GM12865 (cell line): ENCODE measurements at regions not wholly inside any gene's neighbourhood (a gene's known extent, or its start where the extent isn't known, plus 50 kb on each side); places are given as distances from the start of the nearest gene placed in this dataset.

Source experiments
- DNase-seq: peaks from one replicate; pipeline ENCODE4 v3.0.0; 2010; ENCODE audit warnings: low read depth
- H3K4me3 ChIP-seq: 2 replicates; pipeline ENCODE4 v1.5.1; 2011; ENCODE audit warnings: mild to moderate bottlenecking, low read depth, low read length, control low read depth
- CTCF ChIP-seq: IDR thresholded peaks from 2 replicates; pipeline ENCODE4 v1.5.1; 2011; ENCODE audit warnings: low read length, control low read depth, low read depth, inconsistent platforms; ENCODE audit not compliant: insufficient read depth; ENCODE audit errors: missing control alignments

DNA sequence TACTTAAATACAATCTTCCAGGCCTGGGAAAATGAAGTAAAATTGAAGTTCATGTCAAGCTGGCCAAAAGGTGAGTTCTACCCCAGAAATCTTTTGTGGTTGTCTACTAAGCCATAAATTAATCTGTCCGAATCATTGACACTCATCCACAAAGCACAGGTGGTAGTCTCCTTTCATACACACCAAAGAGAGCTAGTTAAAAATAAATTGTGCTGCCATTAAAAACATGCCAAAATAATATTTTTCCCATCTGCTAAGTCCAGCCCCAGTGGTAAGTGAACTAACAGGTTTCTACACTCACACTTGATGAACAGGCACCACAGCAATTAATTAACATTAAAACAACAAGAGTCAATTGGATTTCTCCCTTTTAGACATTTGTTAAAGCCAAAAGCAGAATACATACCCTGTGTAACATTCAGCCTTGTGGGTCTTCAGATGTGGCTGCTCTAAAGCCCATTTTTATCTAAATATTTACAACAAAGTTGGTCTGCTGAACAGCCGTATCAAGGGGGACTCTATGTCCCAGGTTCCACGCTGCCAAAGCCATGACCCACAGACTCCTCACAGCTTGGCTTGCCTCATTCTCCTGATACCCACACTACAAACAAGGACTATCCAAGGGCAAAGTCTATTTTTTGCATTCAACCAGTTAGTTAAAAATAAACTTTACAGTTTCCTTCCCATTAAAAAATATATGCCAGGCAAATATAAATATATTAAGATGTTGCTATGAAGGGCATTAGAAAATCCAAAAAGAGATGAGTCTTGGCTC lies 490.4 kb downstream of the BMP2 start:
- TF ChIP-seq CTCF: no peak
- H3K4me3 ChIP-seq: no peak overlapping the region
- DNase-seq: no peak

- TF ChIP-seq CTCF: no peak
- DNase-seq: no peak
- no peak overlapping the region for H3K4me3 ChIP-seq
These were observed 495.3 kb downstream of the BMP2 start for GRCh38 chr20:7262803-7263202.

DNA sequence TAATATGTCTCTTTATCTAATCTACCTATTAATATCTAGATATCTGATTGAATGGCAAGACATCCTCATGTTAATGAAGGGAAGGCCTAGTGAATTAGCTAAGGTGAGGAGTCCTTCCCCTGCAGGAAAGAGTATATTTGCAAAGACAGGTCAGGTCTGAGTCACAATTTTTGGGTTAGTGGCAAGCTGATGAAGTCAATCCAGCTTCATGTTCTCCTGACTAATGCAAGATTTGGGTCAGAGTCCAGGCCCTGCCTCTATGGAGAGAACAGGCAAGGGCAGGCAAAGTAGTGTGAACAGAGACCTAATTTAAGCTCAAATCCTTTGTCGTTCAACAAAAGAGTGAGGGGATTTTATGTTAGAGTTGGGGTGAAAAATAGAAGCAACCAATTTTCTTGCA lies 496.7 kb downstream of the BMP2 start:
- no peak for TF ChIP-seq CTCF
- H3K4me3 ChIP-seq: no peak overlapping the region
- DNase-seq: no peak

DNA sequence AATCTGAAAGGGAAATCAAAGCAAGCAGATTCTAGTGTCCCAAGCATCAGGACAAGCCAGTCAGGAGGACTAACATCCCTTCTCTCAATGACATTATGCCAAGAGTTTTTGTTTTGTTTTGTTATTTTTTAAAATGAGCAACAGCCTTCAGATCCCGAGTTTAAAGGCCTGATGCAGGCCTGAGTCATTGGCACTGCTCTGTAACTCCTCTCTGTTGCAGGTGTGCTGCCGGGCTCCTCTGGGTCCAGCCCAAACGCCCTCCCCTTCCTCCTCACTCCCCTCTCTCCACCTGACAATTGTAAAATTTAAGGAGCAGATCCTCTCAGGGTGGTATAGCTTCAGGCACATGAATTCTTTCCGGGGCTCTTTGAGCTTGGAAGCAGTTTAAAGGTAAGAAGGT lies 502.0 kb downstream of the BMP2 start:
- no peak for DNase-seq
- no peak overlapping the region for H3K4me3 ChIP-seq
- TF ChIP-seq CTCF: no peak

DNA sequence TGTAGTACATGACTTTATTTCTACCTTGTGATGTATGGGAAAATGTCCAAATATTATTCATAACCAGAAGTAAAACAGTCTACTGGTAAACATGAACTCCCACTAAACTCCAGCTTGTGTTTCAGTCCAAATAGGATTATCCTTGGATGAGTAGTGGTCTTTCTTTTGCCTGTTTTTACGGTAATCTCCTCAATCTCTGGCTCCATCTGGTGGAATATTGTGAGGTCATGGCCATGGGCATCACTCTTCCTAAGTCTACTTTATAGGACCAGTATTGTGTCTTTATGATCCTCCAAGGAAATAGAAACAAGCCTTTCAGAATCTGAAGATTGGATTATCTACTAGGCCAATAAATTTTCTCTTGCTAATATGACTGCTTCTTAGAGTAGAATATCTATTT lies 505.0 kb downstream of the BMP2 start:
- DNase-seq: no peak
- no peak overlapping the region for H3K4me3 ChIP-seq
- TF ChIP-seq CTCF: no peak

GRCh38 chr20:7274870-7275269 lies 507.4 kb downstream of the BMP2 start:
- H3K4me3 ChIP-seq: no peak overlapping the region
- no peak for TF ChIP-seq CTCF
- DNase-seq: no peak
